SKM-1 treated with dmso at 0.1 percent for 144 hours (cell line): ENCODE measurements at regions not wholly inside any gene's neighbourhood (a gene's known extent, or its start where the extent isn't known, plus 50 kb on each side); places are given as distances from the start of the nearest gene placed in this dataset.

Experiments
- DNase-seq: peaks from one replicate; lab custom pipeline; 2025; ENCODE audit not compliant: unreplicated experiment; lab: John Stamatoyannopoulos, UW

- no peak for DNase-seq
Measured at GRCh38 chr2:16282511-16282910, 342.2 kb downstream of the MYCN start.

DNA sequence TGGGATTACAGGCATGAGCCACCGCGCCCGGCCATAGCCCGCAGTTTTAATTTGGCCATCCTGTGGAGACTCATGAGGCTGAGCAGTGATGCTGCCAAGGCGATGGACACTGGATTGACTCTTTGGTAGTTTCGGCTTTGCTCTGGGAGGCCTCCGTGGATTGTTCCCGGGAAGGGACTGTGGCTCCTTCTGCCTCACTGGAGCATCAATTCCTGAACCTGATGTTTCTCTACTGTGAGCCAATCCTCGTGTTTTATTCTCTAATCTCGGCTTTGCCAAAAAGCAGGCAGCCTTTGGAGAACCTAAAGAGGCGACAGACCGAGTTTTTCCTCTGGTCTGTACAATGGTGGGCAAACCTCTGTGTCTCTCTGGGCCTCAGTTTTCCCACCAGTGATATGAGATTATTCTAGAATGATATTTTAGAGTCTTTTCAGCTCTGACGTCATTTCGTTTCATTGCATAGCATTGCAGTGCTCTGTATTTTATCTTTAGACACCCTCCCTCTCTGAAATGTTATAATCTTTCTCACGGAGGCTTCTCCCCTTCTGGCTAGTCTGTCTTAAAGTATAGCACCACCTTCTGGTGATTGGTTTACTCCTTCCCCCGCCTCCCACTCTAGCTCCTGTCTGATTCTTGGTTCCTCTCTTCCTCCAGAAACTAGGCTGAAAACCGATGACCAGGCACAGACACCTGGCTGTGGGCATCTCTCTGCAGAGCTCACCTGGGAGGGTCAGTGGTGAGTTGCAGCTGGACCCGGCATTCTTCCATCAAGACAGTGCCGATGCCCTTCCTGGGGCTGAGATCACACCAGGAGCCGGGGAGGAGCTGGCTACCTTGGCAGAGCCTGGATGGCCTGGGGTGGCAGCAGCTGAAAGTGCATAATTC, 341.3 kb downstream of the MYCN start:
- peak; percentile 30 for DNase-seq

DNA sequence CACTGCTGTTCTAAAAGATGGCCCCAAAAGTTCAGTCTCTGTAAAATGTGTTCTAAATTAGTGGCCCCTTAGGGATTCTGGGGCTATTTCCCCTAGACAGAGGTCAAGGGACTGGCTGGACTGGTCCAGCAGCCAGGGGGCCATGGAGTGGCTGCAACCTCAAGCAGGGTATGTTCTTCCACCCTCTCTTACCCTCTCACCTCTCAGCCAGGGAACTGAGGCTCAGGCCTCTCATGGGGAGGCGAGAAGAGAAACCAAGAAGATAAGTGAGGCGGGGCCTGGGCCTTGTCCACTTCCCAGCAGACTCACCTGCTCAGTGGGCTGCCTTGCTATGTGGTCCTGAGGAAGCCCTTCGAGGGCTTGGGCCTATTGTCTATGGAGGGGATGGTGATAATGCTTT, 339.7 kb downstream of the MYCN start:
- no peak for DNase-seq

DNA sequence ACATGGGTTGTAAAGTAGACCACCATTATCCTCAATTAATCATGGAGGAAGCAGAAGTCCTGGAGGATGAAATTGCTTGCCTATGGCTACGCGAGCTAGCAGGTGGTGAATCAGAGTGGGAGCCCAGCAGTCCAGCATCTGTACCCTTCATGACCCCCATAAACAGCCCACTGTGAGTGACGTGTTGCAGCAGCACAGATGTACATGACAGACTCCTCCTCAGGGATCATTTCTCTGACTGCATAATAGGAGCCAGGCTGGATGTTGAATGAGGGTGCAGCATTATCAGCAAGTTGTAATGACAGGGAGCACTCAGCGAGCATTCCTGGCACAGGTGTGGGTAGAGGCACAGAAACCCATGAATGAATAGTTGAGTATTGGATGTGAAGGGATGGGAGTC, 339.3 kb downstream of the MYCN start:
- DNase-seq, result no peak

DNA sequence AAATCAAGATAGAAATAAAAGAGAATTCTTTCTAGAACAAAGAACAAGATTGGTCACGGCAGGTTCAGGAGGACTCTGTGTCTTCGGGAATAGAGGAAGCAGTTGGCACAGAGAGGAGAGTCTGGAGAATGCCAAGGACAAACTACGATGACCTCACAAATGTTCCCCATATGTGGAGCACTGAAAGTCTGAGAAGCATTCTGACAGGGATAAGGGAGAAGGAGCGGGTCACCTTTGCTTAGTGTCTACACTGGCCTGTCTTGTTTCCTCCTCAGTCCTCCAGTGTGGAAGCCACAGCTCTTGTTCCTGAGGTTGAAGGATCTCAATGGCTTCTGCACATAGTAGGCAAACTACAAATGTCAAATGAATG, 338.8 kb downstream of the MYCN start:
- DNase-seq, result no peak

DNA sequence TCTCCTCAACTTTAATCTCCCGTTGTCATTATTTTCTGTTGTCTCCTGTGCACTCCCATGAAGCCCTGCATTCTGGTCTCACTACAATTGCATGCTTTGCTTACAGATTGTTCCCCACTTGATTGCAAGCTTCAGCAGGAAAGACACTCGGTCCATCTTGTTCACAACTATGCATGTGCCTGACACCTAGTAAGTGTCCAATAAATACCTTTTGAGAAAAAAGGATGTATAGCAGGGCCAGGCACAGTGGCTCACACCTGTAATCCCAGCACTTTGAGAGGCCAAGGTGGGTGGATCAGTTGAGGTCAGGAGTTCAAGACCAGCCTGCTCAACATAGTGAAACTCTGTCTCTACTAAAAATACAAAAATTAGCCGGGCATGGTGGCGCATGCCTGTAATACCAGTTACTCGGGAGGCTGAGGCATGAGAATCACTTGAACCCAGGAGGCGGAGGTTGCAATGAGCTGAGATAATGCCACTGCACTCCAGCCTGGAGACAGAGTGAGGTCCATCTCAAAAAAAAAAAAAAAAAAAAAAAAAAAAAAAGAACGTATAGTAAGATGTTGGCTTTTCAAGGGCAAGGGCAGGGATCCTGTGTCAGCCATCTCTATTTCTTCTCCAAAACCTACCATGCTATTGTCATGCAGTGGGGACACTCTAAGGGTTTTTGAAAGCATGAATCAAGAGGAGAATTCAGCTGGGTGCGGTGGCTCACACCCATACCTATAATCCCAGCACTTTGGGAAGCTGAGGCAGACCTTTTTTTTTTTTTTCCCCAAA, 338.3 kb downstream of the MYCN start:
- DNase-seq, result no peak

- no peak for DNase-seq
Measured at GRCh38 chr2:16277117-16277516, 336.8 kb downstream of the MYCN start.

DNA sequence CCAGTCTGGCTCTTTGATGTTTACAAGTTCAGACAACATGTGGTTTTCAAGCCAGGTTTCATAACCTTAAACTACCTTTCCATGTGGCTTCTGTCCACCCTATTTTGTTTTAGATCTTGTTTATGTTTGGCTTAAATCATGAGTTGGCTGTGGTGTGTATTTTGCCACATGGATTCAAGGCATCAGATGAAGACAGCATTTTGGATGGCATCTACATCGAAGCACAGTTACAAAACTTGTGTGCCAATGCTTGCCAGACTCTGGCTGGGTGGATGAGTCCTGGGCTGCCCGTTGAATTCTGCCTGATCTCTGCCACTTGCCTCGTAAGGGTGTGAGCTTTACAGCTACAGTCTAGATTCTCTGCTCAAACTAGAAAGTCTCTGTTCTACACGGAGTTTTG, 335.3 kb downstream of the MYCN start:
- DNase-seq, result no peak

DNA sequence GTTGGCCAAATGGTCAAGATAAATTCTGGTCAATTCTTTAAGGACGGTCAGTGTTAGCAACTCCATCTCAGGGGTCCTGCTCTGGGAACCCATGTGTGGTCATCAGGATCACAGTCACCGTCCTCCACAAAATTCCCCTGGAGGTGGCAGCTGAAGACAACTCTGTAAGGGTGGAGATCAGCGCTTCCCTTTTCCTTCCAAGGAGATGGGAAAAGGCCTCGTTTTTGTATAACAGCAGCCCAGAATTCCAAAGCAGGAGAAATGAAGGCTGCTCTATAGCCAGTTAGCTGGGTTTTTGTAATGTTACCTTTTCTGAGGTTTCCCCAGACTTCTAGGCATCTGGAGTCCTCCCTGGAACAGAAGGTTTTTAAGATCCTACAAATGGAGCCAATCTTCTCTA, 334.8 kb downstream of the MYCN start:
- DNase-seq, result no peak

- no peak for DNase-seq
Measured at GRCh38 chr2:16273111-16273510, 332.8 kb downstream of the MYCN start.

GRCh38 chr2:16272038-16272788, 331.9 kb downstream of the MYCN start:
- DNase-seq, result no peak

GRCh38 chr2:16271231-16271896, 331.0 kb downstream of the MYCN start:
- DNase-seq, result peak; percentile 52

GRCh38 chr2:16270441-16270840, 330.1 kb downstream of the MYCN start:
- no peak for DNase-seq

DNA sequence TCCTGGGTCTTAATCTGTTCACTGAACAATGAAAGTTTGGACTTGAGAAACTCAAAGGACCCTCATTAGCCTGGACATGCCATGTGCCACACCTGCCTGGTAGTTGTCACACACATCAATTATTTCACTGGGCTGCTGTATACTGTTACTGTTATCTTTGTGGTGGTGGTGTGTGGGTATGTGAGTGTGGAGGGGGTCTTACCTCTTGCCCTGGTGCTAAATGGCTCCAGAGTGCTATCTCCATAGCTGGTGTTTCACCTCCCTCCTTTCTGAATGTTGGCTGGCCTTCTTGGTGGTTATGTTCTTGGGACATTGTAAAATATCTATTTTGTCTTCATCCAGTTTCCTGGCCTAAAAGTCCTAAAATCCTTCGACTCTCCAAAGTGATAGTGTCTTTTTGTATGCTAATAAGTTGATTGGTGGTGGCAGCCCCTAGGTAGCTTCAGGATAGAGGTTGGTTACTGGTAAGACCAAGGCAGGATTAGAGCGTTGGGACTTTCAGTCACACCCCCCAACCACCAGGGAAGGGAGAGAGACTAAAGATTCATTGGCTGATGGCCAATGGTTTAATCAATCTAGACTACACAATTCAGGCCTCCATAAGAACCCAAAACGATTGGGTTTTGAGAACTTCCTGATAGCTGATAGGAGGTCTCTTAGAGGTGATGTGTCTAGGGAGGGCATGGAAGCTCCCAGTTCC, 328.1 kb downstream of the MYCN start:
- DNase-seq, result no peak

GRCh38 chr2:16266571-16266970, 326.2 kb downstream of the MYCN start:
- no peak for DNase-seq

GRCh38 chr2:16264931-16265540, 324.7 kb downstream of the MYCN start:
- DNase-seq, result no peak

- no peak for DNase-seq
Measured at GRCh38 chr2:16264491-16264890, 324.1 kb downstream of the MYCN start.

DNA sequence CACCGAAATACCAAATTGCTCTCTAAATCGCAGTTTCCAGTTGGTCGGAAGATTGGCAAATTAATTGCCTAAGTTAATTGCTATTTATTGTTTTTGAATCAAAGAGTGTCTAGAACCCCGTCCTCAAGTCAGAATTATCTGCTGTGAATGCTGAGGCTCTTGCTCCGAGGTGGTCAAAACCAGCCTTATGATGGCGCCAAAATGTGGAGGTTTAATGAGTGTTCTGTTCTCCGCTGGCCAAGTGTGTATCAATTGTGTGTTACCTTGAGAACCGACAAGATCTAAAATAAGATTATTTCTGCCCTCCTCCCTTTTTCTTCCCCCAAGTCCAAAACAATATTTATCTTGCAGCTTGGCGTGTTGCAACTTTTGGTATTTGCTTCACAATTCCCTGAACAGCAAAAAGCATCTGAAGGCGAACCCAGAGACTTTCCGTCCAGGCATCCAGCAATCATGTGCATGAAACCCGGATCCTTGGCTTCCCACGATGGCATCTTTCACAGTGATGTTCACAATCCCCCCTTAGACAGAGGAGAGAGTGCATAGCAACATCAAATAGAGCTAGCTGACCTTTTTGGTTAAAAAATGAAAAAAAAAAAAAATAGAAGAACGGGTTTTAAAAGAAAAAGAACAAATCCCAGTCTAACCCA, 323.0 kb downstream of the MYCN start:
- DNase-seq, result no peak

GRCh38 chr2:16262526-16263178, 322.3 kb downstream of the MYCN start:
- DNase-seq, result no peak
